ENCODE measurements at regions not wholly inside any gene's neighbourhood (a gene's known extent, or its start where the extent isn't known, plus 50 kb on each side); places are given as distances from the start of the nearest gene placed in this dataset.

DNA sequence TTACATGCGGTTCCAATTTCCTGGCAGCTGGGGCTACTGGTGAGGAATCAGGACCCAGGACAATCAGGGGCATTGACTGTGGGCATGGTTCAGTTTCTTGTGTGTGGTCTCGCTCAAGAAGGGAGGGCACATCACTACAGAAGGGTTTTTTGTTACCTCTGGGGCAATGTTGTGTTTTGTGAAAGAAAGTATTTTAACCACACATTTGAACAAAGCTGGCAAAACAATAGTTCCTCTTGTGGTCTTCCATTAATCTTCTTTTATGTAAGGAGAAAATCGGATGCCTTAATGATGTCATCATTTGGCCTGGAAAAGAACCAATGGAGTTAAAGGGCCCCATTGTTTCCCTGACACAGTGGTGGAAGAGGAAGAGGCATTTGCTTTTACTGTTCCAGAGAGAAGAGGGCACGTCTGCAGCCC, 197.4 kb downstream of the SH3BP4 start:
- peaks cover 2% of the 10 kb centered on the region for H3K27me3 Mint-ChIP-seq
- no peaks in the 10 kb centered on the region for H3K9me3 Mint-ChIP-seq (ENCODE audit: low read depth)
- H3K4me3 Mint-ChIP-seq, result no peak overlapping the region
- no peaks in the 10 kb centered on the region for H3K4me1 Mint-ChIP-seq (ENCODE audit: low read depth)
- no peaks in the 10 kb centered on the region for H3K36me3 Mint-ChIP-seq
- H3K27ac Mint-ChIP-seq, result no peak overlapping the region

DNA sequence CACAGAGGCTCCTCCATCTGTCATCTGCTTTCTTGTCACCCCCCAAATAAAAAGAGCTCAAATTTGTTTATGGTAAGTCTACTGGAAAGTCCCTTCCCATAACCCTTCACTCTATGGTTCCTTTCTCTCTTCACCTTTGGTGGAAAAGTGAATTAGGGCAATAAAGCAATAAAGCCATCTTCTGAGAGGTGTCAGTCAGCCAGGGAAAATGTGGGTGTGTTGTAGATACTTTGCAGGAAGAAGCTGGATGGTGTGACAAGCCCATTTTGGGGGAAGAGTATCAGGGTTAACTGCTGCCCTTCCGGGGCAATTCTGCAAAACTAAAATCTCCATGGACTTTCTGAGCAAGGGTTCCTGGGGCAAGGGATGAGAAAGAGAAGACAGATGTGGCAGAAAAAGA, 197.9 kb downstream of the SH3BP4 start:
- Mint-ChIP-seq H3K36me3 (no peaks in the 10 kb centered on the region), H3K9me3 (ENCODE audit: low read depth) (no peaks in the 10 kb centered on the region), H3K4me3 (no peak overlapping the region), H3K27me3 (peaks cover 3% of the 10 kb centered on the region), H3K4me1 (ENCODE audit: low read depth) (no peaks in the 10 kb centered on the region), H3K27ac (no peak overlapping the region)

DNA sequence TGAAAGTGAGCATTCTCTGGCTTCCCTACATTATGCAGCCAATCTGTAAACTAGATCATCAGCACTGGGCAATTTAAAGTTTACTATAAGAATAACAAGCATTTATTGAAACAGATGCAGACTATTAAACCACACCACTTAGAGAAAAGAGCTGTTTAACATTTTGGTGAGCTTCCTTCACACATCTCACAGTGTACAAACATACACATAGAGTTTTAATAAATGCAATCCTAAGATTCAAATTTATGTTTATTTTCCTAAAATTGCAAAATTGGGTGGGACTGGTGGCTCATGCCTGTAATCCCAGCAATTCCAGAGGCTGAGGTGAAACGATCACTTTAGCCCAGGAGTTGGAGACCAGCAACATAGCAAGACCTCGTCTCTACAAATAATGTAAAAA, 199.3 kb downstream of the SH3BP4 start:
- Mint-ChIP-seq H3K9me3 (ENCODE audit: low read depth) (no peaks in the 10 kb centered on the region), H3K4me3 (no peak overlapping the region), H3K27me3 (peaks cover 3% of the 10 kb centered on the region), H3K4me1 (ENCODE audit: low read depth) (no peaks in the 10 kb centered on the region), H3K36me3 (no peaks in the 10 kb centered on the region), H3K27ac (no peak overlapping the region)

DNA sequence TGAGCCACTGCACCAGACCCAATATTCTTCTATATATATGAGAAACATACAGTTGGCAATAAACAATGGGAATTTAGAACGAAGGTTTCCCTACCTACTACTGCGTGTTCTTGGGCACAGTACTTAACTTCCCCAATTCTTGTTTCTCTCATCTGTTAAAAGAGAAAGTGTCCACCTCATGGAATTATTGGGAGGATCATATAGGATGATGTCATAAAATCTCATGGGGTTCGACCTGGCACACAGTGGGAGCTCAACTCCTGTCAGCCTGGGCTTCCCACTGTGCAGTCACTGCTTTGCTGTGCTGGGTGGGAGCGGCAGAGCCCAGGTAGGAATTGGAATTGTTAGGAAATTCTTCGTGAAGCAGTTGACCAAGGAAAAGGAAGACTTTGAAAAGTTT, 203.3 kb downstream of the SH3BP4 start:
- H3K4me3 Mint-ChIP-seq, result no peak overlapping the region
- H3K27me3 Mint-ChIP-seq, result peaks cover 11% of the 10 kb centered on the region

GRCh38 chr2:235156055-235156454, 204.2 kb downstream of the SH3BP4 start:
- H3K4me1 Mint-ChIP-seq (ENCODE audit: low read depth), result no peaks in the 10 kb centered on the region
- no peaks in the 10 kb centered on the region for H3K9me3 Mint-ChIP-seq (ENCODE audit: low read depth)
- no peaks in the 10 kb centered on the region for H3K36me3 Mint-ChIP-seq
- no peak overlapping the region for H3K4me3 Mint-ChIP-seq
- no peak overlapping the region for H3K27ac Mint-ChIP-seq
- H3K27me3 Mint-ChIP-seq, result peaks cover 11% of the 10 kb centered on the region

More for the DNA sequence above, 203.3 kb downstream of the SH3BP4 start:
- no peaks in the 10 kb centered on the region for H3K9me3 Mint-ChIP-seq (ENCODE audit: low read depth)
- no peak overlapping the region for H3K27ac Mint-ChIP-seq
- H3K36me3 Mint-ChIP-seq, result no peaks in the 10 kb centered on the region
- H3K4me1 Mint-ChIP-seq (ENCODE audit: low read depth), result no peaks in the 10 kb centered on the region

DNA sequence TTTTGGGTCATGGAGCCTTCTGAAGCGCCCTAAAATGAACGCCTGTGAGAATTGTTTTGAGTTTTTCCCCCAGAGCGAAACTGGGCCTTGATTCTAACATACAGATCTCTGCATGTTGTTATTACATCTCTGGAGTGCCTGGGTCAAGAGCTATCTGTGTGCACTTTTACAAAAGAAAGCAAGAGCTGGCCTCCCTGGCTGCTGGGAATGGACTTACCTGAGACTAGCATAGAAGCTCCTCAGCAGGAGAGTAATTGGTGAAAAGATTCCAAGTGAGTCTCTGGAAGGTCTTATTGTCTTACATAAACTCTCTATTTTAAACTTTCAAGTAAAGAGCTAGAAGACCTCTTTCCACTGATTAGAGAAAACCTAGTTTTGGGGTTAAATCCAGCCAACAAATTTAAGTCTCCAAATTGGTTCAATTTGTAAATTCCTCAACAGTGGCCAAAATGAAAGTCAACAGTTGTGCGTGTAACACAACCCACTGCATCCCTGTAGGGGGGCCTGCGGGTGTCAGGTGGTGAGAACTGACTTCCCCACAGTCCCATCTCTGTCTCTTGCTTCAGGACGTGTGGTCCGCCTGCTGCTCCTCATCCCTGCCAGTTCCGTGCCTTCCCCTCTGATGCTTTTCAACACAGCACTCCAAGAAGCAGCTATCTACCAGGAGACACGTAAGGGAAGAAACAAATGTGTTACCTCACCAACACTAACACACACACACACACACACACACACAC, 206.1 kb downstream of the SH3BP4 start:
- Mint-ChIP-seq H3K9me3 (ENCODE audit: low read depth) (no peaks in the 10 kb centered on the region), H3K4me1 (ENCODE audit: low read depth) (no peaks in the 10 kb centered on the region), H3K27ac (no peak overlapping the region), H3K4me3 (no peak overlapping the region), H3K27me3 (peaks cover 17% of the 10 kb centered on the region), H3K36me3 (no peaks in the 10 kb centered on the region)

GRCh38 chr2:235160281-235160810, 208.5 kb downstream of the SH3BP4 start:
- no peaks in the 10 kb centered on the region for H3K36me3 Mint-ChIP-seq
- peaks cover 13% of the 10 kb centered on the region for H3K27me3 Mint-ChIP-seq
- H3K27ac Mint-ChIP-seq, result no peak overlapping the region
- no peaks in the 10 kb centered on the region for H3K4me1 Mint-ChIP-seq (ENCODE audit: low read depth)
- H3K4me3 Mint-ChIP-seq, result no peak overlapping the region
- no peaks in the 10 kb centered on the region for H3K9me3 Mint-ChIP-seq (ENCODE audit: low read depth)

DNA sequence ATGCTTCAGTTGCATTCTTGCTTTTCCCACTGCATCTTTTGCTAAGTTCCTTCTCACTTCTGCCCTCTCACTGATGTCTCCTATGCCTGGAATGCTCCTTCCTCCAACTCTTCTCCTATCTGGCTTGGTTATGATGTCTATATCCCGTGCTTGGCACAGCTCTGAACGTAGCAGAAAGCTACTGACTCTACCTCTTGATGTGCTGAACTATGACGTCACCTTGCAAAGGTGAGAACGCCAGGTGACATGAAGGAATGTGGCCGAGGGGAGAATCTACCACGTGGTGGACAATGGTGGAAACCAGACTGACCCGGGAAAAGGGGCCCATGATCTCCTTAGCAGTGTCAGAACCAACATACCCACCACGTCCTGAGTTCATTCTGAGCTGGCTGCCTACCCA, 209.7 kb downstream of the SH3BP4 start:
- Mint-ChIP-seq H3K9me3 (ENCODE audit: low read depth) (no peaks in the 10 kb centered on the region), H3K4me3 (no peak overlapping the region)

DNA sequence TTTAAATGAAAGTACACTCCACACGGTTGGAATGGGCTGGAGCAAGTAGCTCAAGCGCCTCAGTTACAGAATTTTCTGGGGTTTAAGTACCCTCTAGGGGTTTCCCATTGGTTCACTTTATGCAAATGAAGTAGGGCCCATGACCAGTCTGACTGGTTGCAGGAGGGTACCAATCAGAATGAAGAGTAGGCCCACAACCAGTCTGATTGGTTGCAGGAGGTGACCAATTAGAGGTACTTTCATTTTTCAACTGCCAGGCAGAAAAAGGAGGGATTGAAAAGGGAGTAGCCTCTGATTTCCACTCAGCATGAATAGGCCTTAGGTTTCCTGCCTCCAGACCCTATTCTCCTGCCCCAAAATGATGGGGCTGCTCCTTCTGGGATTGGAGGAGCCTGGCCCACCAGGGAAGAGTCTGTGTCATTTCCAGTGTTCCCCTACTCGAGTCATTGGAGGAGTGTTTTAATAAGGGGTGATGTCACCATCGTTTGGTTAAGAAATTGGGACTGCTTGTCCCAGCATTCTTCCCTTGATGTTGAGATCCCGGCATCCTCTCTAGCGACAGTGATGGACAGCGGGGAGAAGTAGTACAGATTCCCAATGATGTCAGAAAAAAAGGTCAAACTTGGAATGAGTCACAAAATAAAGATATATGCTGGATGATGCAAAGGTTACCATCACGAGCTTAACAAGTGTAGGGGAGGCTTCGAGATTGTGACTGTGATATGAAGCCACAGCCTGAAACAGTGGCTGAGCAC, 210.4 kb downstream of the SH3BP4 start:
- Mint-ChIP-seq H3K27me3 (peaks cover 10% of the 10 kb centered on the region), H3K36me3 (no peaks in the 10 kb centered on the region), H3K4me1 (ENCODE audit: low read depth) (no peaks in the 10 kb centered on the region), H3K9me3 (ENCODE audit: low read depth) (no peaks in the 10 kb centered on the region), H3K27ac (no peak overlapping the region), H3K4me3 (no peak overlapping the region)

More for the DNA sequence above, 209.7 kb downstream of the SH3BP4 start:
- Mint-ChIP-seq H3K4me1 (ENCODE audit: low read depth) (no peaks in the 10 kb centered on the region), H3K27me3 (peaks cover 13% of the 10 kb centered on the region), H3K27ac (no peak overlapping the region), H3K36me3 (no peaks in the 10 kb centered on the region)

- H3K4me3 Mint-ChIP-seq, result no peak overlapping the region
- H3K9me3 Mint-ChIP-seq (ENCODE audit: low read depth), result no peaks in the 10 kb centered on the region
- H3K27me3 Mint-ChIP-seq, result peaks cover 10% of the 10 kb centered on the region
- H3K4me1 Mint-ChIP-seq (ENCODE audit: low read depth), result no peaks in the 10 kb centered on the region
- H3K27ac Mint-ChIP-seq, result no peak overlapping the region
- H3K36me3 Mint-ChIP-seq, result no peaks in the 10 kb centered on the region
Observed at GRCh38 chr2:235162837-235163197, 211.0 kb downstream of the SH3BP4 start.

- no peaks in the 10 kb centered on the region for H3K36me3 Mint-ChIP-seq
- no peaks in the 10 kb centered on the region for H3K9me3 Mint-ChIP-seq (ENCODE audit: low read depth)
- H3K27ac Mint-ChIP-seq, result no peak overlapping the region
- no peak overlapping the region for H3K4me3 Mint-ChIP-seq
- no peaks in the 10 kb centered on the region for H3K4me1 Mint-ChIP-seq (ENCODE audit: low read depth)
- peaks cover 6% of the 10 kb centered on the region for H3K27me3 Mint-ChIP-seq
Observed at GRCh38 chr2:235165136-235165535, 213.3 kb downstream of the SH3BP4 start.

DNA sequence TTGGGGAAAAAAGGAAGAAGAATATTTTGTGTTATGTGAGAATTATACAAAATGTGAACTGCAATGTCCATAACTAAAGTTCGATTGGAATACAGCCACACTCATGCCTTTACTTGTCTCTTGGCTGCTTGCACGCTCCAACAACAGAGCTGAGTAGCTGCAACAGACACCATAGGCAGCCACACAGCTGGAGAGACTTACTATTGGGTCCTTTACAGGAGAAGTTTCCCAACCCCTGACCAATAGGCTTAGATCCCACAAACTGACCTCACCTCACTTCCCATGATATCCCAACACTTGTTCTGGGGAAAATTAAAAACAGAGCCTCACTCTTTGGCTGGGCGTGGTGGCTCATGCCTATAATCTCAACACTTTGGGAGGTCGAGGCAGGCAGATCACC, 213.8 kb downstream of the SH3BP4 start:
- H3K9me3 Mint-ChIP-seq (ENCODE audit: low read depth), result no peaks in the 10 kb centered on the region
- no peak overlapping the region for H3K4me3 Mint-ChIP-seq
- H3K27me3 Mint-ChIP-seq, result peaks cover 6% of the 10 kb centered on the region
- no peak overlapping the region for H3K27ac Mint-ChIP-seq
- no peaks in the 10 kb centered on the region for H3K4me1 Mint-ChIP-seq (ENCODE audit: low read depth)
- H3K36me3 Mint-ChIP-seq, result no peaks in the 10 kb centered on the region

- no peaks in the 10 kb centered on the region for H3K27me3 Mint-ChIP-seq
- no peaks in the 10 kb centered on the region for H3K36me3 Mint-ChIP-seq
- H3K9me3 Mint-ChIP-seq (ENCODE audit: low read depth), result no peaks in the 10 kb centered on the region
- H3K4me3 Mint-ChIP-seq, result no peak overlapping the region
- no peak overlapping the region for H3K27ac Mint-ChIP-seq
- no peaks in the 10 kb centered on the region for H3K4me1 Mint-ChIP-seq (ENCODE audit: low read depth)
Observed at GRCh38 chr2:235168174-235168979, 216.6 kb downstream of the SH3BP4 start.

GRCh38 chr2:235170016-235170415, 218.2 kb downstream of the SH3BP4 start:
- no peak overlapping the region for H3K4me3 Mint-ChIP-seq
- no peaks in the 10 kb centered on the region for H3K4me1 Mint-ChIP-seq (ENCODE audit: low read depth)
- peaks cover 6% of the 10 kb centered on the region for H3K27me3 Mint-ChIP-seq

More at GRCh38 chr2:235170016-235170415, 218.2 kb downstream of the SH3BP4 start:
- H3K9me3 Mint-ChIP-seq (ENCODE audit: low read depth), result no peaks in the 10 kb centered on the region
- H3K36me3 Mint-ChIP-seq, result no peaks in the 10 kb centered on the region
- no peak overlapping the region for H3K27ac Mint-ChIP-seq
